ENCODE measurements at regions not wholly inside any gene's neighbourhood (a gene's known extent, or its start where the extent isn't known, plus 50 kb on each side); places are given as distances from the start of the nearest gene placed in this dataset.

- H2AFZ ChIP-seq (ENCODE audit: low read length): no peak overlapping the region
- no peaks in the 10 kb centered on the region for H3K79me2 ChIP-seq (ENCODE audit: insufficient read depth, low read length)
- no peaks in the 10 kb centered on the region for H3K9me3 ChIP-seq (ENCODE audit: low read depth, low read length)
- TF ChIP-seq CTCF (IDR thresholded peaks at IDR 0.05; ENCODE audit: extremely low read depth, low read depth, low read length): no peak
- H3K27me3 ChIP-seq (ENCODE audit: insufficient read depth, low read length): peaks cover 4% of the 10 kb centered on the region
- no peak for DNase-seq (ENCODE audit: insufficient read length, low spot score, missing footprints)
- H3K4me3 ChIP-seq (ENCODE audit: insufficient read depth, low read length): no peak overlapping the region
- H3K4me2 ChIP-seq (ENCODE audit: insufficient read depth, low read length): no peak overlapping the region
- no peaks in the 10 kb centered on the region for H4K20me1 ChIP-seq (ENCODE audit: insufficient read depth, low read length)
- no peaks in the 10 kb centered on the region for H3K4me1 ChIP-seq (ENCODE audit: insufficient read depth, low read length)
- no peaks in the 10 kb centered on the region for H3K36me3 ChIP-seq (ENCODE audit: insufficient read depth, low read length)
- no peak overlapping the region for H3K27ac ChIP-seq (ENCODE audit: low read depth, low read length)
These were observed 74.2 kb upstream of the IGLL5 start for GRCh38 chr22:22813126-22814075.

GRCh38 chr22:22814666-22815396 is 72.8 kb upstream of the IGLL5 start:
- H4K20me1 ChIP-seq (ENCODE audit: insufficient read depth, low read length): no peaks in the 10 kb centered on the region
- H3K4me2 ChIP-seq (ENCODE audit: insufficient read depth, low read length): no peak overlapping the region
- no peaks in the 10 kb centered on the region for H3K27me3 ChIP-seq (ENCODE audit: insufficient read depth, low read length)
- TF ChIP-seq CTCF (IDR thresholded peaks at IDR 0.05; ENCODE audit: extremely low read depth, low read depth, low read length): no peak
- H3K79me2 ChIP-seq (ENCODE audit: insufficient read depth, low read length): no peaks in the 10 kb centered on the region
- no peak overlapping the region for H3K4me3 ChIP-seq (ENCODE audit: insufficient read depth, low read length)
- no peaks in the 10 kb centered on the region for H3K9me3 ChIP-seq (ENCODE audit: low read depth, low read length)
- no peak overlapping the region for H3K27ac ChIP-seq (ENCODE audit: low read depth, low read length)
- no peaks in the 10 kb centered on the region for H3K36me3 ChIP-seq (ENCODE audit: insufficient read depth, low read length)
- no peak for DNase-seq (ENCODE audit: insufficient read length, low spot score, missing footprints)
- no peaks in the 10 kb centered on the region for H3K4me1 ChIP-seq (ENCODE audit: insufficient read depth, low read length)
- H2AFZ ChIP-seq (ENCODE audit: low read length): no peak overlapping the region

- Histone ChIP-seq H3K27me3 (ENCODE audit: insufficient read depth, low read length) (no peaks in the 10 kb centered on the region), H3K79me2 (ENCODE audit: insufficient read depth, low read length) (no peaks in the 10 kb centered on the region), H2AFZ (ENCODE audit: low read length) (no peak overlapping the region), H3K4me1 (ENCODE audit: insufficient read depth, low read length) (no peaks in the 10 kb centered on the region), H3K36me3 (ENCODE audit: insufficient read depth, low read length) (no peaks in the 10 kb centered on the region), H3K4me3 (ENCODE audit: insufficient read depth, low read length) (no peak overlapping the region), H3K27ac (ENCODE audit: low read depth, low read length) (no peak overlapping the region), H3K9me3 (ENCODE audit: low read depth, low read length) (no peaks in the 10 kb centered on the region), H3K4me2 (ENCODE audit: insufficient read depth, low read length) (no peak overlapping the region), H4K20me1 (ENCODE audit: insufficient read depth, low read length) (no peaks in the 10 kb centered on the region)
- no peak for TF ChIP-seq CTCF (IDR thresholded peaks at IDR 0.05; ENCODE audit: extremely low read depth, low read depth, low read length)
- DNase-seq (ENCODE audit: insufficient read length, low spot score, missing footprints): no peak
These were observed 72.0 kb upstream of the IGLL5 start for GRCh38 chr22:22815397-22816170.
